Thymus (tissue), 11 donors: ENCODE measurements at regions not wholly inside any gene's neighbourhood (a gene's known extent, or its start where the extent isn't known, plus 50 kb on each side); places are given as distances from the start of the nearest gene placed in this dataset.
A peak's percentile ranks its signal among the peaks of the same experiment; 100 is the strongest.

Experiments used
- DNase-seq, 9 donors: peaks; one replicate each; pipeline ENCODE4 v3.0.0-alpha.2; 2013; ENCODE audit warnings: low spot score in 9 of 9, low read depth in 6 of 9, missing footprints in 1 of 9
- H3K27ac ChIP-seq, 2 donors: one replicate each; pipeline ENCODE4 v1.5.1; 2013; ENCODE audit warnings: control low read depth in 1 of 2, low read depth in 1 of 2, low read length in 1 of 2, mild to moderate bottlenecking in 1 of 2, moderate library complexity in 1 of 2
- H3K27me3 ChIP-seq, 2 donors: one replicate each; pipeline ENCODE4 v1.5.1; 2013; ENCODE audit warnings: low read length in 1 of 2; ENCODE audit not compliant: control insufficient read depth in 2 of 2, insufficient read depth in 1 of 2
- H3K36me3 ChIP-seq, 2 donors: one replicate each; pipeline ENCODE4 v1.5.1; 2013; ENCODE audit warnings: low read length in 1 of 2, mild to moderate bottlenecking in 1 of 2, moderate library complexity in 1 of 2; ENCODE audit not compliant: control insufficient read depth in 2 of 2, insufficient read depth in 2 of 2
- H3K4me1 ChIP-seq, 2 donors: one replicate each; pipeline ENCODE4 v1.5.1; 2013; ENCODE audit warnings: low read length in 2 of 2; ENCODE audit not compliant: control insufficient read depth in 2 of 2, insufficient read depth in 2 of 2
- H3K4me3 ChIP-seq, 2 donors: one replicate each; pipeline ENCODE4 v1.5.1; 2013; ENCODE audit warnings: low read length in 2 of 2, control low read depth in 1 of 2, mild to moderate bottlenecking in 1 of 2
- H3K9me3 ChIP-seq, 2 donors: one replicate each; pipeline ENCODE4 v1.5.1; 2013; ENCODE audit warnings: low read length in 1 of 2, mild to moderate bottlenecking in 1 of 2; ENCODE audit not compliant: control insufficient read depth in 2 of 2, insufficient read depth in 1 of 2
- WGBS: extraction: QIAGEN DNeasy Blood & Tissue Kit; methylation state at CpG from one replicate; pipeline ENCODE4 v1.1.7; 2013; 5-methylcytosine and 5-hydroxymethylcytosine counted together
- donor health status: healthy.

GRCh38 chrX:39821709-39822095 is 276.1 kb downstream of the BCOR start:
- peaks cover 5 to 11% of the 10 kb centered on the region in 2 donors for H3K4me1 ChIP-seq
- H3K27me3 ChIP-seq = peaks cover 0 to 48% of the 10 kb centered on the region in 2 donors
- 48% methylated on average over 26 of the region's 26 CpGs for WGBS
- no peaks in the 10 kb centered on the region for H3K36me3 ChIP-seq
- H3K4me3 ChIP-seq = peak overlapping the region in 1 of 2 donors; percentile 47
- DNase-seq = no peak
- H3K27ac ChIP-seq = no peak overlapping the region
- no peaks in the 10 kb centered on the region for H3K9me3 ChIP-seq

GRCh38 chrX:39822133-39822748 is 275.5 kb downstream of the BCOR start:
- H3K9me3 ChIP-seq = no peaks in the 10 kb centered on the region
- H3K27me3 ChIP-seq = peaks cover 0 to 50% of the 10 kb centered on the region in 2 donors
- H3K27ac ChIP-seq = no peak overlapping the region
- H3K4me3 ChIP-seq = no peak overlapping the region
- peaks cover 0 to 6% of the 10 kb centered on the region in 2 donors for H3K4me1 ChIP-seq
- H3K36me3 ChIP-seq = no peaks in the 10 kb centered on the region
- DNase-seq = no peak
- WGBS = 97% methylated on average over 15 of the region's 15 CpGs

- Histone ChIP-seq H3K36me3 (no peaks in the 10 kb centered on the region), H3K27me3 (peaks cover 0 to 43% of the 10 kb centered on the region in 2 donors), H3K4me1 (peaks cover 0 to 3% of the 10 kb centered on the region in 2 donors), H3K9me3 (no peaks in the 10 kb centered on the region), H3K27ac (no peak overlapping the region), H3K4me3 (no peak overlapping the region)
- 94% methylated on average over 1 of the region's 1 CpG for WGBS
- DNase-seq = no peak
Observed at GRCh38 chrX:39823424-39823823, 274.3 kb downstream of the BCOR start.

GRCh38 chrX:39823854-39824253 is 273.9 kb downstream of the BCOR start:
- Histone ChIP-seq H3K4me3 (no peak overlapping the region), H3K27ac (no peak overlapping the region), H3K4me1 (peaks cover 0 to 3% of the 10 kb centered on the region in 2 donors), H3K9me3 (no peaks in the 10 kb centered on the region), H3K27me3 (peaks cover 0 to 40% of the 10 kb centered on the region in 2 donors), H3K36me3 (no peaks in the 10 kb centered on the region)
- 9% methylated on average over 2 of the region's 2 CpGs for WGBS
- no peak for DNase-seq

GRCh38 chrX:39826813-39827543 is 270.8 kb downstream of the BCOR start:
- DNase-seq = no peak
- H3K36me3 ChIP-seq = no peaks in the 10 kb centered on the region
- no peaks in the 10 kb centered on the region for H3K4me1 ChIP-seq
- no peak overlapping the region for H3K4me3 ChIP-seq
- H3K27me3 ChIP-seq = peaks cover 0 to 9% of the 10 kb centered on the region in 2 donors
- H3K27ac ChIP-seq = no peak overlapping the region
- H3K9me3 ChIP-seq = no peaks in the 10 kb centered on the region
- 95% methylated on average over 14 of the region's 14 CpGs for WGBS

GRCh38 chrX:39827951-39828350 is 269.8 kb downstream of the BCOR start:
- no peak for DNase-seq
- Histone ChIP-seq H3K4me3 (no peak overlapping the region), H3K4me1 (no peaks in the 10 kb centered on the region), H3K36me3 (no peaks in the 10 kb centered on the region), H3K27ac (no peak overlapping the region), H3K27me3 (peaks cover 0 to 4% of the 10 kb centered on the region in 2 donors), H3K9me3 (no peaks in the 10 kb centered on the region)
- 95% methylated on average over 14 of the region's 14 CpGs for WGBS

- Histone ChIP-seq H3K27ac (no peak overlapping the region), H3K36me3 (no peaks in the 10 kb centered on the region), H3K9me3 (no peaks in the 10 kb centered on the region), H3K27me3 (peaks cover 0 to 2% of the 10 kb centered on the region in 2 donors), H3K4me1 (no peaks in the 10 kb centered on the region), H3K4me3 (no peak overlapping the region)
- no peak for DNase-seq
Observed at GRCh38 chrX:39828971-39829370, 268.8 kb downstream of the BCOR start.

GRCh38 chrX:39829965-39830364 is 267.8 kb downstream of the BCOR start:
- Histone ChIP-seq H3K4me1 (no peaks in the 10 kb centered on the region), H3K4me3 (no peak overlapping the region), H3K27me3 (peaks cover 0 to 2% of the 10 kb centered on the region in 2 donors), H3K9me3 (no peaks in the 10 kb centered on the region), H3K36me3 (no peaks in the 10 kb centered on the region), H3K27ac (no peak overlapping the region)
- DNase-seq = no peak
- 100% methylated on average over 1 of the region's 1 CpG for WGBS

GRCh38 chrX:39830414-39830813 is 267.3 kb downstream of the BCOR start:
- WGBS = 96% methylated on average over 2 of the region's 2 CpGs
- H3K27me3 ChIP-seq = peaks cover 0 to 2% of the 10 kb centered on the region in 2 donors
- no peaks in the 10 kb centered on the region for H3K4me1 ChIP-seq
- H3K9me3 ChIP-seq = no peaks in the 10 kb centered on the region
- H3K4me3 ChIP-seq = no peak overlapping the region
- H3K27ac ChIP-seq = no peak overlapping the region
- H3K36me3 ChIP-seq = no peaks in the 10 kb centered on the region
- DNase-seq = no peak
